CD8-positive, alpha-beta memory T cell (primary cell): ENCODE measurements at regions not wholly inside any gene's neighbourhood (a gene's known extent, or its start where the extent isn't known, plus 50 kb on each side); places are given as distances from the start of the nearest gene placed in this dataset.

Source experiments
- CTCF ChIA-PET: fragments of 350-600 bp; sonication (Branson Sonifier 250); formaldehyde crosslinking; loops from one replicate; lab custom pipeline; 2021; ENCODE audit warnings: antibody characterized with exemption; lab: Charles Lee
- POLR2A ChIA-PET: fragments of 350-600 bp; sonication (Branson Sonifier 250); formaldehyde crosslinking; loops from one replicate; lab custom pipeline; 2021; ENCODE audit warnings: antibody characterized with exemption; lab: Charles Lee
- DNase-seq, 5 donors: peaks; one replicate each; pipeline versions ENCODE4 v3.0.0 to v3.0.0-alpha.2; 2020 to 2022; ENCODE audit warnings: mixed read lengths in 1 of 5
- H3K27ac ChIP-seq: one replicate; pipeline ENCODE4 v1.7.0; 2013; ENCODE audit warnings: low read depth, mild to moderate bottlenecking, low read length, moderate library complexity
- H3K27me3 ChIP-seq: 2 replicates; pipeline ENCODE4 v1.7.0; 2013; ENCODE audit warnings: low read length, mild to moderate bottlenecking; ENCODE audit not compliant: insufficient read depth, poor library complexity, severe bottlenecking
- H3K36me3 ChIP-seq: 2 replicates; pipeline ENCODE4 v1.7.0; 2013; ENCODE audit warnings: mild to moderate bottlenecking, low read length, moderate library complexity; ENCODE audit not compliant: insufficient read depth
- H3K4me1 ChIP-seq: 2 replicates; pipeline ENCODE4 v1.7.0; 2013; ENCODE audit warnings: mild to moderate bottlenecking, low read length, moderate library complexity; ENCODE audit not compliant: insufficient read depth
- H3K4me3 ChIP-seq: 2 replicates; pipeline ENCODE4 v1.7.0; 2013; ENCODE audit warnings: mild to moderate bottlenecking, low read length
- H3K9me3 ChIP-seq: 2 replicates; pipeline ENCODE4 v1.7.0; 2013; ENCODE audit warnings: mild to moderate bottlenecking, low read length
- H3K27ac Mint-ChIP-seq, 8 donors: one replicate each; pipeline ENCODE4 v1.8.0; 2020 to 2021; ENCODE audit warnings: mixed read lengths in 8 of 8, mild to moderate bottlenecking in 6 of 8, inconsistent platforms in 3 of 8, moderate library complexity in 3 of 8
- H3K27me3 Mint-ChIP-seq, 2 donors: one replicate each; pipeline ENCODE4 v1.8.0; 2020 to 2021; ENCODE audit warnings: mixed read lengths in 2 of 2, mild to moderate bottlenecking in 1 of 2, moderate library complexity in 1 of 2
- H3K36me3 Mint-ChIP-seq, 3 donors: one replicate each; pipeline ENCODE4 v1.8.0; 2020 to 2021; ENCODE audit warnings: mixed read lengths in 3 of 3, inconsistent platforms in 1 of 3, mild to moderate bottlenecking in 1 of 3
- H3K4me1 Mint-ChIP-seq, 3 donors: one replicate each; pipeline ENCODE4 v1.8.0; 2020 to 2021; ENCODE audit warnings: mixed read lengths in 3 of 3, inconsistent platforms in 1 of 3, mild to moderate bottlenecking in 1 of 3
- H3K4me3 Mint-ChIP-seq, 7 donors: one replicate each; pipeline ENCODE4 v1.8.0; 2020 to 2021; ENCODE audit warnings: mixed read lengths in 7 of 7, mild to moderate bottlenecking in 6 of 7, moderate library complexity in 4 of 7, inconsistent platforms in 2 of 7
- H3K9me3 Mint-ChIP-seq, 5 donors: one replicate each; pipeline ENCODE4 v1.8.0; 2020 to 2022; ENCODE audit warnings: mixed read lengths in 5 of 5, mild to moderate bottlenecking in 3 of 5, moderate library complexity in 2 of 5, inconsistent platforms in 1 of 5

GRCh38 chr3:18767756-18768303 is 342.7 kb upstream of the SATB1 start:
- no peak for DNase-seq
- H3K36me3 Mint-ChIP-seq = peaks cover 0 to 3% (median 2%) of the 10 kb centered on the region in 3 donors
- Histone ChIP-seq H3K36me3 (no peaks in the 10 kb centered on the region), H3K4me1 (no peaks in the 10 kb centered on the region), H3K9me3 (no peaks in the 10 kb centered on the region), H3K27me3 (no peaks in the 10 kb centered on the region), H3K27ac (no peak overlapping the region), H3K4me3 (no peak overlapping the region)
- CTCF ChIA-PET = interaction anchor here (1.4 kb wide), 1 partner anchor 9 kb away, joined by 4 read pairs; no protein-coding TSS in a partner anchor
- H3K4me1 Mint-ChIP-seq = no peaks in the 10 kb centered on the region
- H3K27me3 Mint-ChIP-seq = peaks cover 6 to 10% of the 10 kb centered on the region in 2 donors
- H3K4me3 Mint-ChIP-seq = no peak overlapping the region
- POLR2A ChIA-PET = no interaction called here
- H3K9me3 Mint-ChIP-seq = no peaks in the 10 kb centered on the region
- no peak overlapping the region for H3K27ac Mint-ChIP-seq

- ChIA-PET POLR2A (interaction anchor here (0.6 kb wide), 1 partner anchor 342 kb away, joined by 4 read pairs; the partner anchor contains the start of gene SATB1), CTCF (no interaction called here)
- Mint-ChIP-seq H3K4me3 (no peak overlapping the region), H3K27ac (no peak overlapping the region), H3K36me3 (peaks cover 0 to 3% (median 2%) of the 10 kb centered on the region in 3 donors), H3K9me3 (no peaks in the 10 kb centered on the region), H3K27me3 (peaks cover 6 to 9% of the 10 kb centered on the region in 2 donors), H3K4me1 (no peaks in the 10 kb centered on the region)
- Histone ChIP-seq H3K36me3 (no peaks in the 10 kb centered on the region), H3K4me1 (no peaks in the 10 kb centered on the region), H3K4me3 (no peak overlapping the region), H3K9me3 (no peaks in the 10 kb centered on the region), H3K27ac (no peak overlapping the region), H3K27me3 (no peaks in the 10 kb centered on the region)
- DNase-seq = no peak
Measured at GRCh38 chr3:18766974-18767373, 341.8 kb upstream of the SATB1 start.

- no peaks in the 10 kb centered on the region for H3K4me1 Mint-ChIP-seq
- Histone ChIP-seq H3K36me3 (no peaks in the 10 kb centered on the region), H3K4me3 (no peak overlapping the region), H3K27me3 (no peaks in the 10 kb centered on the region), H3K4me1 (no peaks in the 10 kb centered on the region), H3K9me3 (no peaks in the 10 kb centered on the region), H3K27ac (no peak overlapping the region)
- peak overlapping the region in 1 of 8 donors; percentile 6 for H3K27ac Mint-ChIP-seq
- H3K36me3 Mint-ChIP-seq = peaks cover 0 to 3% (median 2%) of the 10 kb centered on the region in 3 donors
- ChIA-PET CTCF (no interaction called here), POLR2A (no interaction called here)
- H3K27me3 Mint-ChIP-seq = peaks cover 5 to 6% of the 10 kb centered on the region in 2 donors
- DNase-seq = no peak
- H3K4me3 Mint-ChIP-seq = no peak overlapping the region
- no peaks in the 10 kb centered on the region for H3K9me3 Mint-ChIP-seq
Measured at GRCh38 chr3:18765662-18766061, 340.5 kb upstream of the SATB1 start.

- H3K4me1 Mint-ChIP-seq = no peaks in the 10 kb centered on the region
- POLR2A ChIA-PET = no interaction called here
Measured at GRCh38 chr3:18765161-18765560, 340.0 kb upstream of the SATB1 start.

GRCh38 chr3:18761530-18761929 is 336.4 kb upstream of the SATB1 start:
- Mint-ChIP-seq H3K4me1 (peaks cover 13 to 16% (median 15%) of the 10 kb centered on the region in 3 donors), H3K27ac (no peak overlapping the region), H3K27me3 (peaks cover 0 to 3% of the 10 kb centered on the region in 2 donors), H3K36me3 (no peaks in the 10 kb centered on the region), H3K9me3 (no peaks in the 10 kb centered on the region), H3K4me3 (no peak overlapping the region)
- Histone ChIP-seq H3K4me3 (no peak overlapping the region), H3K4me1 (peaks cover 17% of the 10 kb centered on the region), H3K27ac (no peak overlapping the region), H3K27me3 (no peaks in the 10 kb centered on the region), H3K9me3 (no peaks in the 10 kb centered on the region), H3K36me3 (no peaks in the 10 kb centered on the region)
- POLR2A ChIA-PET = no interaction called here
- DNase-seq = no peak
- CTCF ChIA-PET = no interaction called here

More at GRCh38 chr3:18765161-18765560, 340.0 kb upstream of the SATB1 start:
- H3K9me3 ChIP-seq = no peaks in the 10 kb centered on the region
- H3K27me3 ChIP-seq = no peaks in the 10 kb centered on the region
- no peaks in the 10 kb centered on the region for H3K36me3 ChIP-seq
- H3K4me3 ChIP-seq = no peak overlapping the region
- Mint-ChIP-seq H3K27me3 (peaks cover 5 to 6% of the 10 kb centered on the region in 2 donors), H3K27ac (no peak overlapping the region), H3K4me3 (no peak overlapping the region), H3K9me3 (no peaks in the 10 kb centered on the region), H3K36me3 (peaks cover 0 to 3% (median 2%) of the 10 kb centered on the region in 3 donors)
- no peak overlapping the region for H3K27ac ChIP-seq
- no peaks in the 10 kb centered on the region for H3K4me1 ChIP-seq
- DNase-seq = no peak
- CTCF ChIA-PET = no interaction called here

- CTCF ChIA-PET = interaction anchor here (0.6 to 4.5 kb wide), 28 partner anchors 10 to 917 kb away, joined by 3 to 66 read pairs (median 3); no protein-coding TSS in a partner anchor
- peaks cover 17% of the 10 kb centered on the region for H3K4me1 ChIP-seq
- Mint-ChIP-seq H3K4me3 (no peak overlapping the region), H3K4me1 (peaks cover 16 to 40% (median 20%) of the 10 kb centered on the region in 3 donors), H3K27me3 (no peaks in the 10 kb centered on the region), H3K27ac (peak overlapping the region; percentile 9 to 81 (median 60)), H3K36me3 (no peaks in the 10 kb centered on the region), H3K9me3 (no peaks in the 10 kb centered on the region)
- H3K9me3 ChIP-seq = no peaks in the 10 kb centered on the region
- DNase-seq = peak in 4 of 5 donors; percentile 8 to 77 (median 60)
- no peak overlapping the region for H3K4me3 ChIP-seq
- H3K36me3 ChIP-seq = no peaks in the 10 kb centered on the region
- no peaks in the 10 kb centered on the region for H3K27me3 ChIP-seq
- POLR2A ChIA-PET = interaction anchor here (0.9 to 1.4 kb wide), 3 partner anchors 42 to 314 kb away, joined by 3 to 4 read pairs (median 3); no protein-coding TSS in a partner anchor
- no peak overlapping the region for H3K27ac ChIP-seq
Measured at GRCh38 chr3:18758047-18758704, 333.0 kb upstream of the SATB1 start.

GRCh38 chr3:18757476-18757875 is 332.3 kb upstream of the SATB1 start:
- no peaks in the 10 kb centered on the region for H3K36me3 ChIP-seq
- H3K4me3 ChIP-seq = no peak overlapping the region
- no peaks in the 10 kb centered on the region for H3K9me3 ChIP-seq
- H3K4me1 Mint-ChIP-seq = peaks cover 16 to 46% (median 20%) of the 10 kb centered on the region in 3 donors
- no peak overlapping the region for H3K27ac ChIP-seq
- H3K4me1 ChIP-seq = peaks cover 17% of the 10 kb centered on the region
- H3K9me3 Mint-ChIP-seq = no peaks in the 10 kb centered on the region
- no peaks in the 10 kb centered on the region for H3K27me3 ChIP-seq
- POLR2A ChIA-PET = interaction anchor here (0.9 to 1.4 kb wide), 3 partner anchors 42 to 313 kb away, joined by 3 to 4 read pairs (median 3); no protein-coding TSS in a partner anchor
- no peak overlapping the region for H3K4me3 Mint-ChIP-seq
- H3K36me3 Mint-ChIP-seq = no peaks in the 10 kb centered on the region
- no peaks in the 10 kb centered on the region for H3K27me3 Mint-ChIP-seq
- H3K27ac Mint-ChIP-seq = peak overlapping the region in 7 of 8 donors; percentile 15 to 81 (median 67)
- CTCF ChIA-PET = interaction anchor here (0.6 to 4.5 kb wide), 26 partner anchors 10 to 367 kb away, joined by 3 to 66 read pairs (median 3); no protein-coding TSS in a partner anchor
- no peak for DNase-seq
